HS-27A (cell line): ENCODE measurements at regions not wholly inside any gene's neighbourhood (a gene's known extent, or its start where the extent isn't known, plus 50 kb on each side); places are given as distances from the start of the nearest gene placed in this dataset.
"Not testable (repeated sequence)": the region's sequence is repeated elsewhere in the genome, so short reads cannot be mapped to it uniquely, and the experiment has no call there.

Experiments used
- DNase-seq: peaks from one replicate; pipeline ENCODE4 v3.0.0-alpha.2; 2012; ENCODE audit warnings: low read depth, missing footprints

- DNase-seq, result no peak
These were observed 187.8 kb downstream of the SHQ1 start for GRCh38 chr3:72660270-72661114.

GRCh38 chr3:72659596-72659995 lies 188.6 kb downstream of the SHQ1 start:
- no peak for DNase-seq

- no peak for DNase-seq
These were observed 189.1 kb downstream of the SHQ1 start for GRCh38 chr3:72659188-72659587.

- no peak for DNase-seq
These were observed 189.7 kb downstream of the SHQ1 start for GRCh38 chr3:72658466-72659100.

GRCh38 chr3:72657666-72658065 lies 190.6 kb downstream of the SHQ1 start:
- DNase-seq, result no peak

- no peak for DNase-seq
These were observed 192.5 kb downstream of the SHQ1 start for GRCh38 chr3:72655723-72656122.

- DNase-seq, result no peak
These were observed 193.1 kb downstream of the SHQ1 start for GRCh38 chr3:72655131-72655551.

- DNase-seq, result no peak
These were observed 195.8 kb downstream of the SHQ1 start for GRCh38 chr3:72652395-72652794.

- DNase-seq, result no peak
These were observed 196.7 kb downstream of the SHQ1 start for GRCh38 chr3:72651498-72651897.

- no peak for DNase-seq
These were observed 202.0 kb downstream of the SHQ1 start for GRCh38 chr3:72646263-72646662.

GRCh38 chr3:72643635-72644034 lies 204.6 kb downstream of the SHQ1 start:
- DNase-seq, result not testable (repeated sequence)

GRCh38 chr3:72641684-72642083 lies 206.6 kb downstream of the SHQ1 start:
- no peak for DNase-seq

- DNase-seq, result no peak
These were observed 207.2 kb downstream of the SHQ1 start for GRCh38 chr3:72641072-72641471.

GRCh38 chr3:72636969-72637597 lies 211.2 kb downstream of the SHQ1 start:
- no peak for DNase-seq

- DNase-seq, result no peak
These were observed 212.7 kb downstream of the SHQ1 start for GRCh38 chr3:72635551-72635950.

- DNase-seq, result no peak
These were observed 214.1 kb downstream of the SHQ1 start for GRCh38 chr3:72634128-72634527.

- DNase-seq, result no peak
These were observed 214.7 kb downstream of the SHQ1 start for GRCh38 chr3:72633534-72633933.

GRCh38 chr3:72633121-72633520 lies 215.1 kb downstream of the SHQ1 start:
- DNase-seq, result peak; percentile 35

GRCh38 chr3:72632129-72632528 lies 216.1 kb downstream of the SHQ1 start:
- DNase-seq, result no peak

- DNase-seq, result no peak
These were observed 217.3 kb downstream of the SHQ1 start for GRCh38 chr3:72630969-72631344.

GRCh38 chr3:72630327-72630968 lies 217.8 kb downstream of the SHQ1 start:
- no peak for DNase-seq

GRCh38 chr3:72629191-72629631 lies 219.0 kb downstream of the SHQ1 start:
- no peak for DNase-seq

- DNase-seq, result no peak
These were observed 220.2 kb downstream of the SHQ1 start for GRCh38 chr3:72628065-72628464.
